ENCODE measurements at regions not wholly inside any gene's neighbourhood (a gene's known extent, or its start where the extent isn't known, plus 50 kb on each side); places are given as distances from the start of the nearest gene placed in this dataset.

- DNase-seq (ENCODE audit: low spot score in 2 of 2): no peak
- TF ChIP-seq EP300 (IDR thresholded peaks at IDR 0.05) (no peak), POLR2A (IDR thresholded peaks at IDR 0.05) (no peak), CTCF (IDR thresholded peaks at IDR 0.05) (no peak)
- no peaks in the 10 kb centered on the region for H3K36me3 ChIP-seq
- H3K27me3 ChIP-seq: no peaks in the 10 kb centered on the region
- H3K9me3 ChIP-seq: peaks cover 0 to 22% (median 0%) of the 10 kb centered on the region in 4 donors
- no peak overlapping the region for H3K4me3 ChIP-seq
- no peaks in the 10 kb centered on the region for H3K4me1 ChIP-seq
- no peak overlapping the region for H3K27ac ChIP-seq
These were observed 136.9 kb downstream of the BARX1 start for GRCh38 chr9:93818237-93818636.

DNA sequence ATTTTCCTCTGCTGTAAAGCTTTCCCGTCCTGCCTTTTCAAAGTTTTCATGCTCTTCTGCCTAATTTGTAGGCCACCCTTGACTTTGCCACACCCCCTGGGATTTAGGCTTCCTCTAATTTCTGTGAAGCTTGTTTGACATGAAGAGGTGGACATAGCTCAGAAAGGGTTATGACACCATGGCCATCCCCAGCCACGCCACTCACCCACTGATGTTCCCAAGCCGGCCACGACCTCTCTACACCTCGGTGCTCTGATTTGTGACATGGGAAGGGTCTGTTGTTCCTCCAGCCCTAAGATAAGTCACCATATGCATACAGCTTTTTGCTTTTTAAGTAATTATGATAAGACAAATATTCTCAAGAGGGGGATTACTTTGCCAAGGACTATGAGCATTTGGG, 139.5 kb downstream of the BARX1 start:
- no peaks in the 10 kb centered on the region for H3K27me3 ChIP-seq
- peaks cover 0 to 13% (median 0%) of the 10 kb centered on the region in 4 donors for H3K9me3 ChIP-seq
- no peaks in the 10 kb centered on the region for H3K36me3 ChIP-seq
- no peak for TF ChIP-seq POLR2A (IDR thresholded peaks at IDR 0.05)
- no peak for TF ChIP-seq CTCF (IDR thresholded peaks at IDR 0.05)
- TF ChIP-seq EP300 (IDR thresholded peaks at IDR 0.05): no peak
- H3K4me1 ChIP-seq: no peaks in the 10 kb centered on the region
- H3K27ac ChIP-seq: no peak overlapping the region
- no peak for DNase-seq (ENCODE audit: low spot score in 2 of 2)
- WGBS, 2 donors: 67 to 79% methylated on average over 5 of the region's 5 CpGs
- H3K4me3 ChIP-seq: no peak overlapping the region

DNA sequence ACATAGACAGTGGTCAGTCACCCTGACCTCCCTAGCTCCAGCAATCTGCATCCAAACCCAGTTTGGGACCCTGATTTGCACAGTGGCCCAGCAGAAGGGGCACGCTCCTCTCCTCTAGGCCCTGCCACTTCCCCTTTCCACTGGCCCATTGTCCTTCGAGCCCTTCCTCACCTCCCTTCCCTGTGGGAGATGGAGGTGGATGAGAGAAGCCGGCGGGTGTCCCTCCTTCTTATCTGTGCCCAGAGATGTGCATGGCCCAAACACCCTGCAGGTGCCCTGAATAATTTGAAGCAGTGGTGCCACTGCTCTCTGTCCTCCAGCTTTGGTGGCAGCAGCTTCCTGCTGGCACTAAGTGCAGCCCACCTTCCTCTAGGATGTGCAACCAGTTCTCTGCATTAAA, 140.0 kb downstream of the BARX1 start:
- Histone ChIP-seq H3K9me3 (peaks cover 0 to 10% (median 0%) of the 10 kb centered on the region in 4 donors), H3K36me3 (no peaks in the 10 kb centered on the region), H3K4me3 (no peak overlapping the region), H3K4me1 (no peaks in the 10 kb centered on the region), H3K27me3 (peaks cover 0 to 5% of the 10 kb centered on the region in 2 donors), H3K27ac (no peak overlapping the region)
- WGBS, 2 donors: 69 to 73% methylated on average over 4 of the region's 4 CpGs
- TF ChIP-seq EP300 (IDR thresholded peaks at IDR 0.05) (no peak), CTCF (IDR thresholded peaks at IDR 0.05) (no peak), POLR2A (IDR thresholded peaks at IDR 0.05) (no peak)
- DNase-seq (ENCODE audit: low spot score in 2 of 2): no peak

- Histone ChIP-seq H3K4me3 (no peak overlapping the region), H3K27me3 (peaks cover 0 to 10% of the 10 kb centered on the region in 2 donors), H3K4me1 (no peaks in the 10 kb centered on the region), H3K27ac (no peak overlapping the region), H3K36me3 (no peaks in the 10 kb centered on the region), H3K9me3 (peaks cover 0 to 10% (median 0%) of the 10 kb centered on the region in 4 donors)
- TF ChIP-seq CTCF (IDR thresholded peaks at IDR 0.05): no peak
- no peak for TF ChIP-seq EP300 (IDR thresholded peaks at IDR 0.05)
- no peak for TF ChIP-seq POLR2A (IDR thresholded peaks at IDR 0.05)
- DNase-seq (ENCODE audit: low spot score in 2 of 2): no peak
- WGBS, 2 donors: 29 to 35% methylated on average over 8 to 12 of the region's 12 CpGs
These were observed 140.8 kb downstream of the BARX1 start for GRCh38 chr9:93814077-93814956.

GRCh38 chr9:93813221-93814076, 141.7 kb downstream of the BARX1 start:
- WGBS, 2 donors: 49 to 51% methylated on average over 4 to 7 of the region's 7 CpGs
- Histone ChIP-seq H3K4me3 (no peak overlapping the region), H3K4me1 (no peaks in the 10 kb centered on the region), H3K27me3 (peaks cover 0 to 10% of the 10 kb centered on the region in 2 donors), H3K9me3 (peaks cover 0 to 10% (median 0%) of the 10 kb centered on the region in 4 donors), H3K27ac (no peak overlapping the region), H3K36me3 (no peaks in the 10 kb centered on the region)
- DNase-seq (ENCODE audit: low spot score in 2 of 2): no peak
- TF ChIP-seq EP300 (IDR thresholded peaks at IDR 0.05) (no peak), CTCF (IDR thresholded peaks at IDR 0.05) (no peak), POLR2A (IDR thresholded peaks at IDR 0.05) (no peak)
